Peyer's patch (tissue), 4 donors: ENCODE measurements at regions not wholly inside any gene's neighbourhood (a gene's known extent, or its start where the extent isn't known, plus 50 kb on each side); places are given as distances from the start of the nearest gene placed in this dataset.

ENCODE experiments used
- DNase-seq, 3 donors: peaks; one replicate each; pipeline ENCODE4 v3.0.0-alpha.2; 2017 to 2019
- H3K27ac ChIP-seq, 4 donors: fragments of 200-600 bp; sonication (generic); one replicate each; pipeline ENCODE4 v1.5.1; 2016 to 2019
- H3K27me3 ChIP-seq, 2 donors: fragments of 200-600 bp; sonication (generic); one replicate each; pipeline ENCODE4 v1.5.1; 2019
- H3K36me3 ChIP-seq, 3 donors: fragments of 200-600 bp; sonication (generic); one replicate each; pipeline ENCODE4 v1.5.1; 2016 to 2019
- H3K4me1 ChIP-seq, 4 donors: fragments of 200-600 bp; sonication (generic); one replicate each; pipeline ENCODE4 v1.5.1; 2016 to 2019
- H3K4me3 ChIP-seq, 4 donors: fragments of 200-600 bp; sonication (generic); 1 replicate in 3 of 4; 2 replicates in 1 of 4; pipeline ENCODE4 v1.5.1; 2016 to 2019; ENCODE audit warnings: mild to moderate bottlenecking in 1 of 4
- H3K9me3 ChIP-seq, 4 donors: fragments of 200-600 bp; sonication (generic); one replicate each; pipeline ENCODE4 v1.5.1; 2016 to 2019; ENCODE audit warnings: mild to moderate bottlenecking in 1 of 4
- CTCF ChIP-seq, 6 experiments: fragments of 450-650 bp in 4 of 6; fragments of 200-600 bp in 2 of 6; sonication (generic) in 1 of 6; IDR thresholded peaks; one replicate each; pipeline ENCODE4 v1.5.1; 2017 to 2019; ENCODE audit warnings: antibody characterized with exemption in 6 of 6, mild to moderate bottlenecking in 3 of 6, moderate library complexity in 1 of 6
- POLR2A ChIP-seq, 2 donors: fragments of 450-650 bp; IDR thresholded peaks; one replicate each; pipeline ENCODE4 v1.5.1; 2017; ENCODE audit warnings: antibody characterized with exemption in 2 of 2, mild to moderate bottlenecking in 2 of 2, moderate library complexity in 2 of 2

DNA sequence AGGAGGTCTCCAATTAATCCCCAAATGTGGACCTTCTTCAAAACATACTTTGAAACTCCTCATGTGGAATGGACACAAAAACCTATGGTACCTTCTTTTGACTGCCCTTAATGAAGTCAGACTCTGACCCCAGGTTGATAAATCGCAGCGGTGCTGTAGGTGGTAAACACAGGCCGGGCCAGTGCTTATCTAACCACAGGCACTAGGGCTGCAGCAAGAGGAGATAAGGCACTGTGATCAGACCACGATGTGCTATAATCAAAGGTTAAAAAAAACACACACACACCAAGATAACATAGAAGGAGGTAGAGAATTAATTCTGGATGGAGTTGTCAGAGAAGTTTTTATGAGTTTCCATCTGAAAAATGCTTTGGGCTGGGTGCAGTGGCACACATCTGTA lies 52.3 kb upstream of the SIPA1L2 start:
- no peak for TF ChIP-seq POLR2A (IDR thresholded peaks at IDR 0.05)
- peak in 1 of 6 experiments; percentile 9 for TF ChIP-seq CTCF (IDR thresholded peaks at IDR 0.05)
- Histone ChIP-seq H3K9me3 (no peaks in the 10 kb centered on the region), H3K36me3 (no peaks in the 10 kb centered on the region), H3K4me1 (peaks cover 0 to 28% (median 0%) of the 10 kb centered on the region in 4 donors), H3K27me3 (no peaks in the 10 kb centered on the region), H3K27ac (peak overlapping the region in 2 of 4 donors; percentile 23 to 47), H3K4me3 (no peak overlapping the region)
- DNase-seq, result peak in 2 of 3 donors; percentile 70 to 89

GRCh38 chr1:232684371-232685105 lies 54.6 kb upstream of the SIPA1L2 start:
- no peak for TF ChIP-seq CTCF (IDR thresholded peaks at IDR 0.05)
- no peak for TF ChIP-seq POLR2A (IDR thresholded peaks at IDR 0.05)
- no peaks in the 10 kb centered on the region for H3K27me3 ChIP-seq
- DNase-seq, result no peak
- H3K36me3 ChIP-seq, result no peaks in the 10 kb centered on the region
- H3K9me3 ChIP-seq, result no peaks in the 10 kb centered on the region
- H3K4me1 ChIP-seq, result peaks cover 0 to 13% (median 0%) of the 10 kb centered on the region in 4 donors
- no peak overlapping the region for H3K4me3 ChIP-seq
- H3K27ac ChIP-seq, result no peak overlapping the region

DNA sequence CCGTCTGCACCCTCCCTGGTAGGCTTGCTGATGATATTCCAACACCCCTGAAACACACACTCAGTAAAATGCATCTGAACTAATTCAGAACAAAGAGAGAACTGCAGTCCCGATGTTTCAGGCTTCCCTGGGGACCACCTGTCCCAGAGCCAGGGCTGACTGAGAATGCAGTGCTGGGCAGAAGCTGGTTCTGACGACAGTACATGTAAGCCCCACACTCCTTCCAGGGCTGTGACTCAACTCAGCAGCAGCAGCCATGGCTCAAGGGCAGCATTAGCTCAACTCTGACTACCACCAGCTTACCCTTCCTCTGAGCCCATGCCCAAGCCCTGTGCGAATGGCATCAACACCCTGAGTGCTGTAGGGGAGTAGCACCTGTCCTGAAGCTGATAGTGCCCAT lies 56.4 kb upstream of the SIPA1L2 start:
- Histone ChIP-seq H3K4me3 (no peak overlapping the region), H3K27me3 (no peaks in the 10 kb centered on the region), H3K9me3 (no peaks in the 10 kb centered on the region), H3K27ac (no peak overlapping the region), H3K36me3 (no peaks in the 10 kb centered on the region), H3K4me1 (peaks cover 0 to 11% (median 0%) of the 10 kb centered on the region in 4 donors)
- DNase-seq, result no peak
- no peak for TF ChIP-seq CTCF (IDR thresholded peaks at IDR 0.05)
- TF ChIP-seq POLR2A (IDR thresholded peaks at IDR 0.05), result no peak

DNA sequence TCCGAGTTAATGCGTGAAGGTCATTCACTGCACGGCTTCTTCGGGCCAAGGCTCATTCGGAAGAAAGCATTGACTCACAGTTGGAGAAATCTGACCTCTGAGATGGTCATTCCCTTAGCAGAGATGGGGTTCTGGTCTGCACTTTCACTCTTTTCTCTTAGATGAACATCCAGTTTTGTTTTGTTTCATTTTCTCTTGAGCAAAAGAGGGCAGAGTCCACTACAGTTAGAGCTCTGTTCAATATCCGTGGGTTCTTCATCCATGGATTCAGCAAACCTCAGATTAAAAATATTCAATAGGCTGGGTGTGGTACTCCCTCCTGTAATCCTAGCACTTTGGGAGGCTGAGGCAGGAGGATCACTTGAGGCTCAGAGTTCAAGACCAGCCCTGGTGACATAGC lies 57.4 kb upstream of the SIPA1L2 start:
- DNase-seq, result no peak
- no peaks in the 10 kb centered on the region for H3K36me3 ChIP-seq
- H3K27ac ChIP-seq, result peak overlapping the region in 1 of 4 donors; percentile 14
- TF ChIP-seq CTCF (IDR thresholded peaks at IDR 0.05) (no peak), POLR2A (IDR thresholded peaks at IDR 0.05) (no peak)
- no peak overlapping the region for H3K4me3 ChIP-seq
- no peaks in the 10 kb centered on the region for H3K9me3 ChIP-seq
- H3K4me1 ChIP-seq, result peaks cover 0 to 4% (median 0%) of the 10 kb centered on the region in 4 donors
- H3K27me3 ChIP-seq, result no peaks in the 10 kb centered on the region

DNA sequence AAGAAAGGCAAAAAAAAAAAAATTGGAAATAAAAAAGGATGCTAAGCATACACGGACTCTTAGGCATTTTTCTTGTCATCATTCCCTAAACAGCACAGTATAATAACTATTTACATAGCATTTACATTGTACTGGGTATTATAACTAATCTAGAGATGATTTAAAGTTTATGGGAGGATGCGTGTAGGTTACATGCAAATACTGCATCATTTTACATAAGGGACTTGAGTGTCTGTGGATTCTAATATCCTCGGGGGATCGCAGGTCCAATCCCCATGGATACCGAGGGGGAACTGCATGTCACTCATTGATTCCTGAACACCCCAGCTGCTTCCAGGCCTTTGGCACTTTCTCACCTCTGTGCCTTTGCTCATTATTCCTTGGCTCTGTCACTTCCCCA lies 57.8 kb upstream of the SIPA1L2 start:
- Histone ChIP-seq H3K27ac (no peak overlapping the region), H3K4me3 (no peak overlapping the region), H3K27me3 (no peaks in the 10 kb centered on the region), H3K9me3 (no peaks in the 10 kb centered on the region), H3K36me3 (no peaks in the 10 kb centered on the region), H3K4me1 (peaks cover 0 to under 1% (median 0%) of the 10 kb centered on the region in 4 donors)
- no peak for DNase-seq
- TF ChIP-seq POLR2A (IDR thresholded peaks at IDR 0.05), result no peak
- no peak for TF ChIP-seq CTCF (IDR thresholded peaks at IDR 0.05)
